ENCODE measurements at regions not wholly inside any gene's neighbourhood (a gene's known extent, or its start where the extent isn't known, plus 50 kb on each side); places are given as distances from the start of the nearest gene placed in this dataset.
A peak's percentile ranks its signal among the peaks of the same experiment; 100 is the strongest.

GRCh38 chr6:208364-208763 is 83.9 kb upstream of the DUSP22 start:
- peak in 1 of 10 donors; percentile 27 for DNase-seq
- intact Hi-C loops (cut with DNase I): no loop called here

GRCh38 chr6:208938-209337 is 83.3 kb upstream of the DUSP22 start:
- no peak for DNase-seq
- intact Hi-C loops (cut with DNase I): no loop called here

- no peak for DNase-seq
- intact Hi-C loops (cut with DNase I): no loop called here
These were observed 82.7 kb upstream of the DUSP22 start for GRCh38 chr6:209432-210103.

- intact Hi-C loops (cut with DNase I): no loop called here
- peak in 1 of 10 donors; percentile 40 for DNase-seq
These were observed 82.2 kb upstream of the DUSP22 start for GRCh38 chr6:210104-210456.

GRCh38 chr6:210778-211374 is 81.4 kb upstream of the DUSP22 start:
- intact Hi-C loops (cut with DNase I): no loop called here
- DNase-seq: peak in 1 of 10 donors; percentile 34

- intact Hi-C loops (cut with DNase I): no loop called here
- DNase-seq: peak in 1 of 10 donors; percentile 25
These were observed 80.3 kb upstream of the DUSP22 start for GRCh38 chr6:211871-212497.

- intact Hi-C loops (cut with DNase I): no loop called here
- DNase-seq: no peak
These were observed 79.0 kb upstream of the DUSP22 start for GRCh38 chr6:213284-213683.

GRCh38 chr6:214428-214827 is 77.9 kb upstream of the DUSP22 start:
- DNase-seq: no peak
- intact Hi-C loops (cut with DNase I): no loop called here

- DNase-seq: no peak
- intact Hi-C loops (cut with DNase I): no loop called here
These were observed 76.8 kb upstream of the DUSP22 start for GRCh38 chr6:215335-216034.

- DNase-seq: no peak
- intact Hi-C loops (cut with DNase I): no loop called here
These were observed 75.1 kb upstream of the DUSP22 start for GRCh38 chr6:217048-217659.

GRCh38 chr6:218153-219018 is 73.9 kb upstream of the DUSP22 start:
- intact Hi-C loops (cut with DNase I): no loop called here
- no peak for DNase-seq

- no peak for DNase-seq
- intact Hi-C loops (cut with DNase I): no loop called here
These were observed 73.2 kb upstream of the DUSP22 start for GRCh38 chr6:219019-219570.

GRCh38 chr6:219641-220198 is 72.6 kb upstream of the DUSP22 start:
- intact Hi-C loops (cut with DNase I): no loop called here
- peak in 6 of 10 donors; percentile 21 to 88 (median 36) for DNase-seq

GRCh38 chr6:220312-220711 is 72.0 kb upstream of the DUSP22 start:
- DNase-seq: no peak
- intact Hi-C loops (cut with DNase I): no loop called here

- intact Hi-C loops (cut with DNase I): no loop called here
- DNase-seq: no peak
These were observed 71.4 kb upstream of the DUSP22 start for GRCh38 chr6:220721-221475.

GRCh38 chr6:221531-222349 is 70.5 kb upstream of the DUSP22 start:
- intact Hi-C loops (cut with DNase I): no loop called here
- DNase-seq: no peak

- intact Hi-C loops (cut with DNase I): no loop called here
- no peak for DNase-seq
These were observed 69.8 kb upstream of the DUSP22 start for GRCh38 chr6:222468-222867.

- no peak for DNase-seq
- intact Hi-C loops (cut with DNase I): no loop called here
These were observed 69.2 kb upstream of the DUSP22 start for GRCh38 chr6:223136-223535.
